ENCODE measurements at regions not wholly inside any gene's neighbourhood (a gene's known extent, or its start where the extent isn't known, plus 50 kb on each side); places are given as distances from the start of the nearest gene placed in this dataset.

GRCh38 chr14:83556065-83556464 is 1973.9 kb upstream of the FLRT2 start:
- TF ChIP-seq CTCF (IDR thresholded peaks at IDR 0.05; ENCODE audit: low read length) (no peak), EZH2 (IDR thresholded peaks at IDR 0.05; ENCODE audit: borderline replicate concordance, low read length) (no peak)
